ENCODE measurements at regions not wholly inside any gene's neighbourhood (a gene's known extent, or its start where the extent isn't known, plus 50 kb on each side); places are given as distances from the start of the nearest gene placed in this dataset.
"Not testable (repeated sequence)": the region's sequence is repeated elsewhere in the genome, so short reads cannot be mapped to it uniquely, and the experiment has no call there.

DNA sequence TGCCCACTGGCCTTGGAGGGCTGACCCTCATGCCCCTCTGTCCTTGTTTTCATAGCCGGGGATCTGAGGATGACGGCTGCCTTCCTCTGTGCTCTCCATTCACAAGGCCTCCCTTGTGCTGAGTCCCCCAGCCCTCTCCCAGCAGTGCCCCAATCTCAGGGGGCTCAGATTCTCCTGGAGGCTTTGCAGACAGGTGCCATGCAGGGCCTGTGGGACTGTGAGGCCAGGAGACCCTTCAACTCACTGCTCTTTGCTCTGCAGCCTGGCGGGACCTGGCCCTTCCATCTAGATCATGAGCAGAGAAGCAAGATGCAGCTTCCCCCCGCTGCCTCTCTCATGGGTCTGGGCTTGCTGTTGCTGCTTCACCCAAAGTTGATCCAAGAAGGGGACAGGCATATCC lies 356.0 kb downstream of the BCL11B start:
- Histone ChIP-seq H3K27ac (ENCODE audit: low read depth in 1 of 2, low read length in 1 of 2) (no peak overlapping the region), H3K36me3 (ENCODE audit: control insufficient read depth in 4 of 4, insufficient read depth in 4 of 4, low read length in 4 of 4) (no peaks in the 10 kb centered on the region), H3K27me3 (ENCODE audit: control insufficient read depth in 3 of 3, insufficient read depth in 3 of 3, low read length in 2 of 3) (no peaks in the 10 kb centered on the region), H3K9me3 (ENCODE audit: control insufficient read depth in 4 of 4, insufficient read depth in 3 of 4, low read length in 3 of 4) (no peaks in the 10 kb centered on the region), H3K9ac (ENCODE audit: insufficient read depth in 1 of 2, low read length in 2 of 2) (no peak overlapping the region), H3K4me1 (ENCODE audit: control insufficient read depth in 5 of 5, insufficient read depth in 5 of 5, low read length in 5 of 5) (peaks cover 0 to 19% (median 4%) of the 10 kb centered on the region in 5 donors), H3K4me3 (no peak overlapping the region)
- no peak for DNase-seq
- 70 to 87% methylated on average over 4 of the region's 4 CpGs for WGBS, 2 donors
- ATAC-seq (ENCODE audit: insufficient read depth, low FRiP score) = no peak
- no peak for TF ChIP-seq CTCF (IDR thresholded peaks at IDR 0.05; ENCODE audit: control extremely low read depth, extremely low read depth)

GRCh38 chr14:98916476-98916875 lies 355.5 kb downstream of the BCL11B start:
- Histone ChIP-seq H3K9me3 (ENCODE audit: control insufficient read depth in 4 of 4, insufficient read depth in 3 of 4, low read length in 3 of 4) (no peaks in the 10 kb centered on the region), H3K36me3 (ENCODE audit: control insufficient read depth in 4 of 4, insufficient read depth in 4 of 4, low read length in 4 of 4) (no peaks in the 10 kb centered on the region), H3K27me3 (ENCODE audit: control insufficient read depth in 3 of 3, insufficient read depth in 3 of 3, low read length in 2 of 3) (no peaks in the 10 kb centered on the region), H3K27ac (ENCODE audit: low read depth in 1 of 2, low read length in 1 of 2) (no peak overlapping the region), H3K4me1 (ENCODE audit: control insufficient read depth in 5 of 5, insufficient read depth in 5 of 5, low read length in 5 of 5) (peaks cover 0 to 19% (median 4%) of the 10 kb centered on the region in 5 donors), H3K9ac (ENCODE audit: insufficient read depth in 1 of 2, low read length in 2 of 2) (no peak overlapping the region), H3K4me3 (no peak overlapping the region)
- DNase-seq = peak in 1 of 3 donors; percentile 7
- WGBS, 2 donors = 55 to 81% methylated on average over 1 of the region's 1 CpG
- ATAC-seq (ENCODE audit: insufficient read depth, low FRiP score) = no peak
- TF ChIP-seq CTCF (IDR thresholded peaks at IDR 0.05; ENCODE audit: control extremely low read depth, extremely low read depth) = no peak

DNA sequence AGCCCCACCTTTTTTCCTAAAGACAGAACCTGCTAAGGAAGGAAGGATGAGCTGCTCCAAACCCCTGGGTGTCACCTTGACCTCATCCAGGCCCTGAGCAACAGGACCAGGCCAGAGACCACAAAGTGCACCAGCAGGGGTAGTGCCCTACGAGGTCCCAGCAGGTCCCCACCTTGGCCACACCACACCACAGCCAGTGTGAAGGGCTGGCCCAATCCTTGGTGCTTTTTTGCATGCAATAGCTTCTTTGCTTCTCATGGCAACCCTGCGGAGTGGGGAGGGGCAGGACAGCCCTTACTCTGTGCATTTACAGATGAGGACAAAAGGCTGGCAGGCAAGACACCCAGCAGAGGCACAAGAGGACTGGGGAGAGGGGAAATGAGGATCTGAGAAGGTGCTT lies 352.6 kb downstream of the BCL11B start:
- 53 to 61% methylated on average over 2 of the region's 2 CpGs for WGBS, 2 donors
- no peaks in the 10 kb centered on the region for H3K27me3 ChIP-seq (ENCODE audit: control insufficient read depth in 3 of 3, insufficient read depth in 3 of 3, low read length in 2 of 3)
- H3K36me3 ChIP-seq (ENCODE audit: control insufficient read depth in 4 of 4, insufficient read depth in 4 of 4, low read length in 4 of 4) = no peaks in the 10 kb centered on the region
- H3K27ac ChIP-seq (ENCODE audit: low read depth in 1 of 2, low read length in 1 of 2) = no peak overlapping the region
- TF ChIP-seq CTCF (IDR thresholded peaks at IDR 0.05; ENCODE audit: control extremely low read depth, extremely low read depth) = no peak
- H3K4me1 ChIP-seq (ENCODE audit: control insufficient read depth in 5 of 5, insufficient read depth in 5 of 5, low read length in 5 of 5) = peaks cover 0 to 11% (median 4%) of the 10 kb centered on the region in 5 donors
- H3K9ac ChIP-seq (ENCODE audit: insufficient read depth in 1 of 2, low read length in 2 of 2) = no peak overlapping the region
- ATAC-seq (ENCODE audit: insufficient read depth, low FRiP score) = no peak
- peak in 1 of 3 donors; percentile 4 for DNase-seq
- H3K4me3 ChIP-seq = no peak overlapping the region
- peaks cover 0 to 1% (median 0%) of the 10 kb centered on the region in 4 donors for H3K9me3 ChIP-seq (ENCODE audit: control insufficient read depth in 4 of 4, insufficient read depth in 3 of 4, low read length in 3 of 4)

DNA sequence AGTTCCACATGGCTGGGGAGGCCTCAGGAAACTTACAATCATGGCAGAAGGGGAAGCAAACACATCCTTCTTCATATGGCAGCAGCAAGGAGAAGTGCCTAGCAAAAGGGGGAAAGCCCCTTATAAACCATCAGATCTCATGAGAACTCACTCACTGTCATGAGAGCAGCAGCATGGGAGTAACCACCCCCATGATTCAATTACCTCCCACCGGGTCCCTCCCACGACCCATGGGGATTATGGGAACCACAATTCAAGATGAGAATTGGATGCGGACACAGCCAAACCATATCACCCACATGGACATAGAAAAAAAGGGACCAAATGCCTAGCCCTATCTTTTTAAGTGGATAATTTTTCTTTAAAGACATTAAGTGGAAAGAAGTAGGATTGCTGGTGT lies 350.7 kb downstream of the BCL11B start:
- WGBS, 2 donors = 88 to 94% methylated on average over 3 of the region's 3 CpGs
- not testable (repeated sequence) for H3K9me3 ChIP-seq (ENCODE audit: control insufficient read depth in 4 of 4, insufficient read depth in 3 of 4, low read length in 3 of 4); H3K9ac ChIP-seq (ENCODE audit: insufficient read depth in 1 of 2, low read length in 2 of 2); H3K27ac ChIP-seq (ENCODE audit: low read depth in 1 of 2, low read length in 1 of 2); H3K4me3 ChIP-seq; H3K4me1 ChIP-seq (ENCODE audit: control insufficient read depth in 5 of 5, insufficient read depth in 5 of 5, low read length in 5 of 5); H3K27me3 ChIP-seq (ENCODE audit: control insufficient read depth in 3 of 3, insufficient read depth in 3 of 3, low read length in 2 of 3); ATAC-seq (ENCODE audit: insufficient read depth, low FRiP score); H3K36me3 ChIP-seq (ENCODE audit: control insufficient read depth in 4 of 4, insufficient read depth in 4 of 4, low read length in 4 of 4)
- DNase-seq = peak in 1 of 3 donors; percentile 1

Measured in lung (tissue), 11 donors.